ENCODE measurements at regions not wholly inside any gene's neighbourhood (a gene's known extent, or its start where the extent isn't known, plus 50 kb on each side); places are given as distances from the start of the nearest gene placed in this dataset.

DNA sequence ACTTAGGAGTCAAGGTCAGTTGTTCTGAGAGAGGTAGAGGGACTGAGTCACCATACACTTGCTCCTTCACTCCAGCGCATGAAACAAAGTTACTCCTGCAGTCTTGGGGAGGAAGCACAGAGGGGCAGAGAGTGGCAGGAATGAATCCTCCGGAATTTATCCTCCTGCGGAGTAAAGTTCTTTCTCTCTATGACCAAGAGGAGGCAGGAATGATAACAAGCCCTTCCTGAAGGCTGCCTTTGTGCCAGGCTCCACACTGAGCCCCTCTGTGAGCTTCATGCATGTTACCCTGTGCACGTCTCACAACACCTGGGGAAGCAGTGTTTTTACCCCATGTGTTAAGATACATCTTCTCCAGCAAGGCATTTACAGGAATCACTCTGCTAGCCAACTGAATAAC lies 458.4 kb downstream of the KLF12 start:
- Histone ChIP-seq H3K4me1 (ENCODE audit: control insufficient read depth, insufficient read depth, low read length) (peaks cover 4% of the 10 kb centered on the region; the same call in 1 of the 2 replicates), H2AFZ (replicated peaks; ENCODE audit: low read length, poor library complexity) (no peak overlapping the region), H2BK20ac (ENCODE audit: low read depth, low read length) (peak overlapping the region; percentile 36; the same call in 1 of the 2 replicates), H3K36me3 (ENCODE audit: control insufficient read depth, insufficient read depth, low read length) (no peaks in the 10 kb centered on the region), H2BK15ac (ENCODE audit: low read depth, low read length) (no peak overlapping the region; the same call in 2 of the 3 replicates), H3K23ac (ENCODE audit: low read depth, low read length) (no peak overlapping the region), H3K79me1 (ENCODE audit: low read depth in 1 of 2, low read length in 2 of 2) (no peaks in the 10 kb centered on the region), H3K4me3 (ENCODE audit: insufficient read depth, low read depth, low read length) (no peak overlapping the region), H2AK5ac (ENCODE audit: low read depth, low read length) (peak overlapping the region; percentile 44; the same call in 1 of the 2 replicates), H2AK9ac (replicated peaks; ENCODE audit: low read depth, low read length, poor library complexity) (no peak overlapping the region), H4K20me1 (ENCODE audit: insufficient read depth, low read length) (no peaks in the 10 kb centered on the region), H3K4ac (ENCODE audit: low read depth, low read length) (no peak overlapping the region), H2BK5ac (ENCODE audit: low read depth, low read length, poor library complexity, severe bottlenecking) (no peak overlapping the region), H4K8ac (ENCODE audit: low read depth in 2 of 2, low read length in 2 of 2) (no peak overlapping the region), H3K27me3 (ENCODE audit: control insufficient read depth, insufficient read depth, low read length) (no peaks in the 10 kb centered on the region), H3K9me1 (ENCODE audit: insufficient read depth, low read length) (peaks cover 3% of the 10 kb centered on the region; the same call in 1 of the 2 replicates), H4K91ac (ENCODE audit: insufficient read depth, low read depth, low read length) (no peak overlapping the region), H4K5ac (ENCODE audit: low read depth, low read length) (no peak overlapping the region), H3K14ac (replicated peaks; ENCODE audit: low read depth, low read length) (no peak overlapping the region), H3K56ac (ENCODE audit: extremely low read depth, insufficient read depth, low read length) (no peak overlapping the region), H3K4me2 (ENCODE audit: low read depth, low read length) (no peak overlapping the region), H3K9me3 (ENCODE audit: control insufficient read depth, insufficient read depth, low read length) (no peaks in the 10 kb centered on the region), H3K18ac (ENCODE audit: low read depth, low read length) (no peak overlapping the region), H2BK120ac (ENCODE audit: low read depth, low read length) (no peak overlapping the region; the same call in 1 of the 2 replicates), H3K9ac (ENCODE audit: low read depth, low read length) (no peak overlapping the region), H3K27ac (ENCODE audit: insufficient read depth, low read length) (no peak overlapping the region)
- TF ChIP-seq CHD1 (IDR thresholded peaks at IDR 0.05; ENCODE audit: low read depth, low read length) (no peak), MXI1 (IDR thresholded peaks at IDR 0.05; ENCODE audit: borderline replicate concordance, low read depth, low read length) (no peak), ELK1 (IDR thresholded peaks at IDR 0.05; ENCODE audit: borderline replicate concordance, low read depth, low read length) (no peak), SMC3 (IDR thresholded peaks at IDR 0.05; ENCODE audit: low read depth, low read length) (no peak), USF2 (IDR thresholded peaks at IDR 0.05; ENCODE audit: low read depth, low read length) (no peak), CEBPB (IDR thresholded peaks at IDR 0.05; ENCODE audit: low read depth, low read length) (no peak), NFE2L2 (IDR thresholded peaks at IDR 0.05; ENCODE audit: low read depth, low read length) (no peak), POLR2A (IDR thresholded peaks at IDR 0.05; ENCODE audit: low read depth, low read length) (no peak), RCOR1 (IDR thresholded peaks at IDR 0.05; ENCODE audit: insufficient replicate concordance, low read length) (no peak), RFX5 (IDR thresholded peaks at IDR 0.05; ENCODE audit: low read depth, low read length) (no peak), RAD21 (IDR thresholded peaks at IDR 0.05; ENCODE audit: low read length) (no peak), MAFK (IDR thresholded peaks at IDR 0.05; ENCODE audit: low read depth, low read length) (no peak), BHLHE40 (IDR thresholded peaks at IDR 0.05; ENCODE audit: low read depth, low read length) (no peak), FOS (IDR thresholded peaks at IDR 0.05; ENCODE audit: low read depth, low read length) (no peak), MAZ (IDR thresholded peaks at IDR 0.05; ENCODE audit: borderline replicate concordance, low read depth, low read length) (no peak)
- TF ChIP-seq, protein P1, sequence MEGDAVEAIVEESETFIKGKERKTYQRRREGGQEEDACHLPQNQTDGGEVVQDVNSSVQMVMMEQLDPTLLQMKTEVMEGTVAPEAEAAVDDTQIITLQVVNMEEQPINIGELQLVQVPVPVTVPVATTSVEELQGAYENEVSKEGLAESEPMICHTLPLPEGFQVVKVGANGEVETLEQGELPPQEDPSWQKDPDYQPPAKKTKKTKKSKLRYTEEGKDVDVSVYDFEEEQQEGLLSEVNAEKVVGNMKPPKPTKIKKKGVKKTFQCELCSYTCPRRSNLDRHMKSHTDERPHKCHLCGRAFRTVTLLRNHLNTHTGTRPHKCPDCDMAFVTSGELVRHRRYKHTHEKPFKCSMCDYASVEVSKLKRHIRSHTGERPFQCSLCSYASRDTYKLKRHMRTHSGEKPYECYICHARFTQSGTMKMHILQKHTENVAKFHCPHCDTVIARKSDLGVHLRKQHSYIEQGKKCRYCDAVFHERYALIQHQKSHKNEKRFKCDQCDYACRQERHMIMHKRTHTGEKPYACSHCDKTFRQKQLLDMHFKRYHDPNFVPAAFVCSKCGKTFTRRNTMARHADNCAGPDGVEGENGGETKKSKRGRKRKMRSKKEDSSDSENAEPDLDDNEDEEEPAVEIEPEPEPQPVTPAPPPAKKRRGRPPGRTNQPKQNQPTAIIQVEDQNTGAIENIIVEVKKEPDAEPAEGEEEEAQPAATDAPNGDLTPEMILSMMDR (conservative IDR thresholded peaks at IDR 0.05; ENCODE audit: low read depth, low read length) = no peak
- POLR2A ChIA-PET (ENCODE audit: unreplicated experiment) = no interaction called here
- CTCF ChIA-PET = no interaction called here
- no CpG with 5 or more reads among the region's 4 CpGs for WGBS, 2 experiments (ENCODE audit: extremely low coverage in 2 of 2, insufficient read length in 1 of 2)
- dilution Hi-C loops (cut with HindIII; ENCODE audit: low sequenced_read_pairs, unreplicated experiment) (no loop called here), intact Hi-C loops (cut with micrococcal nuclease) (no loop called here), in situ Hi-C loops (cut with MboI; ENCODE audit: low sequenced_read_pairs) (no loop called here)
- no peak for ATAC-seq (ENCODE audit: low read depth)
- no TSS peak for BruUV-seq (replicated peaks)
- DNase-seq = no peak
